Trophoblast cell (in vitro differentiated cells and primary cell): ENCODE measurements at regions not wholly inside any gene's neighbourhood (a gene's known extent, or its start where the extent isn't known, plus 50 kb on each side); places are given as distances from the start of the nearest gene placed in this dataset.
"Not testable (repeated sequence)": the region's sequence is repeated elsewhere in the genome, so short reads cannot be mapped to it uniquely, and the experiment has no call there.

Experiments used
- DNase-seq, 2 donors: peaks; one replicate each; pipeline ENCODE4 v3.0.0-alpha.2; 2016
- H2AFZ ChIP-seq: 2 replicates; pipeline ENCODE4 v1.6.1; 2013; ENCODE audit warnings: low read length, moderate library complexity, mild to moderate bottlenecking; ENCODE audit not compliant: insufficient read depth, poor library complexity
- H2AK5ac ChIP-seq: 2 replicates; pipeline ENCODE4 v1.6.1; 2013; ENCODE audit warnings: mild to moderate bottlenecking, low read length
- H2BK120ac ChIP-seq: 2 replicates; pipeline ENCODE4 v1.6.1; 2013; ENCODE audit warnings: low read length, mild to moderate bottlenecking, moderate library complexity; ENCODE audit not compliant: insufficient read depth, poor library complexity
- H2BK12ac ChIP-seq: 2 replicates; pipeline ENCODE4 v1.6.1; 2013; ENCODE audit warnings: mild to moderate bottlenecking, low read length, moderate library complexity
- H2BK5ac ChIP-seq: 2 replicates; pipeline ENCODE4 v1.6.1; 2013; ENCODE audit warnings: low read length, low read depth, moderate library complexity, mild to moderate bottlenecking; ENCODE audit not compliant: poor library complexity
- H3K14ac ChIP-seq: 2 replicates; pipeline ENCODE4 v1.6.1; 2013; ENCODE audit warnings: mild to moderate bottlenecking, low read length
- H3K18ac ChIP-seq: 2 replicates; pipeline ENCODE4 v1.6.1; 2013; ENCODE audit warnings: mild to moderate bottlenecking, low read length
- H3K23ac ChIP-seq: 2 replicates; pipeline ENCODE4 v1.6.1; 2013; ENCODE audit warnings: low read length
- H3K27ac ChIP-seq: 2 replicates; pipeline ENCODE4 v1.5.1; 2013; ENCODE audit warnings: low read depth, mild to moderate bottlenecking, inconsistent platforms, low read length, moderate library complexity
- H3K27me3 ChIP-seq: 2 replicates; pipeline ENCODE4 v1.6.1; 2013; ENCODE audit warnings: inconsistent platforms, mild to moderate bottlenecking, low read length, moderate library complexity; ENCODE audit not compliant: insufficient read depth
- H3K36me3 ChIP-seq, 2 experiments: 1 replicate in 1 of 2; 2 replicates in 1 of 2; pipeline ENCODE4 v1.6.1; 2013; ENCODE audit warnings: low read length in 2 of 2, mild to moderate bottlenecking in 2 of 2, moderate library complexity in 1 of 2; ENCODE audit not compliant: insufficient read depth in 2 of 2, control insufficient read depth in 1 of 2
- H3K4ac ChIP-seq: 2 replicates; pipeline ENCODE4 v1.6.1; 2013; ENCODE audit warnings: low read depth, mild to moderate bottlenecking, low read length, moderate library complexity
- H3K4me1 ChIP-seq, 2 experiments: 1 replicate in 1 of 2; 2 replicates in 1 of 2; pipeline ENCODE4 v1.6.1; 2013; ENCODE audit warnings: low read length in 2 of 2, mild to moderate bottlenecking in 2 of 2, moderate library complexity in 1 of 2; ENCODE audit not compliant: insufficient read depth in 2 of 2, control insufficient read depth in 1 of 2
- H3K4me2 ChIP-seq: 2 replicates; pipeline ENCODE4 v1.6.1; 2013; ENCODE audit warnings: inconsistent platforms, mild to moderate bottlenecking, low read length, moderate library complexity
- H3K4me3 ChIP-seq: 2 replicates; pipeline ENCODE4 v1.5.1; 2013; ENCODE audit warnings: mild to moderate bottlenecking, low read depth, low read length, inconsistent platforms
- H3K79me1 ChIP-seq: one replicate; pipeline ENCODE4 v1.6.1; 2013; ENCODE audit warnings: low read length
- H3K79me2 ChIP-seq: 2 replicates; pipeline ENCODE4 v1.6.1; 2013; ENCODE audit warnings: low read length, mild to moderate bottlenecking; ENCODE audit not compliant: control insufficient read depth, insufficient read depth, poor library complexity
- H3K9ac ChIP-seq: 2 replicates; pipeline ENCODE4 v1.6.1; 2013; ENCODE audit warnings: mild to moderate bottlenecking, low read length
- H3K9me3 ChIP-seq: 2 replicates; pipeline ENCODE4 v1.6.1; 2013; ENCODE audit warnings: low read depth, mild to moderate bottlenecking, control low read depth, inconsistent platforms, low read length; ENCODE audit not compliant: insufficient read depth
- H4K12ac ChIP-seq: 2 replicates; pipeline ENCODE4 v1.6.1; 2013; ENCODE audit warnings: low read depth, mild to moderate bottlenecking, low read length, moderate library complexity
- H4K8ac ChIP-seq: 2 replicates; pipeline ENCODE4 v1.6.1; 2013; ENCODE audit warnings: low read depth, mild to moderate bottlenecking, low read length, moderate library complexity
- H4K91ac ChIP-seq: one replicate; pipeline ENCODE4 v1.6.1; 2013; ENCODE audit warnings: low read depth, mild to moderate bottlenecking, low read length, moderate library complexity
- WGBS: extraction: QIAGEN DNeasy Blood & Tissue Kit; methylation state at CpG from one replicate; pipeline ENCODE4 v1.1.7; 2013; ENCODE audit warnings: missing lambda C conversion rate; ENCODE audit not compliant: insufficient read length, insufficient coverage; ENCODE audit errors: extremely low coverage; 5-methylcytosine and 5-hydroxymethylcytosine counted together

GRCh38 chrX:39491548-39492297 lies 606.0 kb downstream of the BCOR start:
- Histone ChIP-seq H3K36me3 (no peaks in the 10 kb centered on the region), H3K14ac (no peak overlapping the region), H2BK12ac (no peak overlapping the region), H3K9me3 (no peaks in the 10 kb centered on the region), H3K27me3 (no peaks in the 10 kb centered on the region), H4K91ac (no peak overlapping the region), H3K4me1 (no peaks in the 10 kb centered on the region), H2BK120ac (no peak overlapping the region), H3K27ac (no peak overlapping the region), H3K4me2 (no peak overlapping the region), H3K9ac (no peak overlapping the region), H2AFZ (no peak overlapping the region), H3K79me2 (no peaks in the 10 kb centered on the region), H3K4ac (no peak overlapping the region), H2BK5ac (no peak overlapping the region), H3K23ac (no peak overlapping the region), H2AK5ac (no peak overlapping the region), H4K12ac (no peak overlapping the region), H3K18ac (no peak overlapping the region), H3K4me3 (no peak overlapping the region), H4K8ac (no peak overlapping the region), H3K79me1 (no peaks in the 10 kb centered on the region)
- no CpG with 5 or more reads among the region's 10 CpGs for WGBS
- peak in 1 of 2 donors; percentile 4 for DNase-seq

GRCh38 chrX:39492497-39493162 lies 605.1 kb downstream of the BCOR start:
- Histone ChIP-seq H4K91ac (no peak overlapping the region), H2BK5ac (no peak overlapping the region), H3K27me3 (no peaks in the 10 kb centered on the region), H4K12ac (no peak overlapping the region), H2BK12ac (no peak overlapping the region), H3K36me3 (no peaks in the 10 kb centered on the region), H3K4me1 (no peaks in the 10 kb centered on the region), H3K4me2 (no peak overlapping the region), H4K8ac (no peak overlapping the region), H3K4ac (no peak overlapping the region), H3K9ac (no peak overlapping the region), H2AK5ac (no peak overlapping the region), H3K9me3 (no peaks in the 10 kb centered on the region), H3K79me1 (no peaks in the 10 kb centered on the region), H3K79me2 (no peaks in the 10 kb centered on the region), H2AFZ (no peak overlapping the region), H3K4me3 (no peak overlapping the region), H3K23ac (no peak overlapping the region), H3K14ac (no peak overlapping the region), H3K18ac (no peak overlapping the region), H3K27ac (no peak overlapping the region), H2BK120ac (no peak overlapping the region)
- no peak for DNase-seq
- WGBS: no CpG with 5 or more reads among the region's 6 CpGs

- Histone ChIP-seq H2AFZ (no peak overlapping the region), H3K79me2 (no peaks in the 10 kb centered on the region), H3K27me3 (no peaks in the 10 kb centered on the region), H3K27ac (no peak overlapping the region), H3K79me1 (no peaks in the 10 kb centered on the region), H3K9ac (no peak overlapping the region), H2BK120ac (no peak overlapping the region), H3K4me2 (no peak overlapping the region), H2BK12ac (no peak overlapping the region), H3K14ac (no peak overlapping the region), H3K4me1 (no peaks in the 10 kb centered on the region), H4K91ac (no peak overlapping the region), H3K4ac (no peak overlapping the region), H3K36me3 (no peaks in the 10 kb centered on the region), H3K23ac (no peak overlapping the region), H3K9me3 (no peaks in the 10 kb centered on the region), H4K8ac (no peak overlapping the region), H4K12ac (no peak overlapping the region), H2BK5ac (no peak overlapping the region), H2AK5ac (no peak overlapping the region), H3K18ac (no peak overlapping the region), H3K4me3 (no peak overlapping the region)
- DNase-seq: no peak
- no CpG with 5 or more reads among the region's 1 CpG for WGBS
Observed at GRCh38 chrX:39493168-39493567, 604.6 kb downstream of the BCOR start.

- H3K4me3 ChIP-seq, H4K12ac ChIP-seq, H3K4me1 ChIP-seq, H3K36me3 ChIP-seq, H3K4ac ChIP-seq, H3K9ac ChIP-seq, H2AFZ ChIP-seq, H4K8ac ChIP-seq, H4K91ac ChIP-seq, H3K23ac ChIP-seq, H3K27me3 ChIP-seq, H3K79me1 ChIP-seq, H3K18ac ChIP-seq, H3K4me2 ChIP-seq, H3K14ac ChIP-seq, H2BK120ac ChIP-seq, H3K79me2 ChIP-seq, H2BK12ac ChIP-seq, H2BK5ac ChIP-seq, H2AK5ac ChIP-seq, H3K27ac ChIP-seq, DNase-seq, H3K9me3 ChIP-seq: not testable (repeated sequence)
- WGBS: no CpG with 5 or more reads among the region's 4 CpGs
Observed at GRCh38 chrX:39497117-39497516, 600.6 kb downstream of the BCOR start.
